ENCODE measurements at regions not wholly inside any gene's neighbourhood (a gene's known extent, or its start where the extent isn't known, plus 50 kb on each side); places are given as distances from the start of the nearest gene placed in this dataset.

DNA sequence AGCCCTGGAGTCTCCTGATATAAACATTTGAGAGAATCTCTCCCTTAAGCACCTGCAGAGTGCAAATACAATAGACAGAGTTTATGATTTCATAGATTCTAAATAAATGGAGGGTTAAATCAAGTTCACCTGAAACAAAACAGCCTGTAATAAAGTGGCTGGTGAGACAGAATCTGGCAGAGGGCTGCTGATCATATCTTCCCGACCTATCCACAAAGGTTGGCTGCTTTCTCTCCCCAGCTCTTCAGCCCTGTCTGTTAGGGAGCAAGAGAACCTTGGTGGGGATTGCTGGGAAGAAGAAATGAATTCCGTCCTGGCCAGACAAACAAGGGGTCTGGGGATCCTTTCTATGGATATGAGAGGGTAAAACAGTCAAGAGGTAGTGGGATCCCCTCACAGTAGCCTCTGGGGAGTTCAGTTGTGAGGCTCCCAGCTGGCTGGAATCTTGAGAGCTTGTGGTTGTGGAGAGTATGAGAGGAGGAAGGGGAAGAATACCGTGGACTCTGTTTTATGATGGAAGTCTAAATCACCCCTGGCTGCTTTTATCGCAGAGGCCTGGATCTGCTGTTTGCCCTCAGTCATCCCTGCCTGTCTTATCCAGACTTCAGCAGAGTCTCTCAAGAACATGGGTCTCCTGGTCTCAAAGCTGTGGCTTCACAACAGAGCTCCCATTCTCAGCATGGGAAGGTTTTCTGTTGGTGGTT is 451.3 kb downstream of the NTRK3 start:
- DNase-seq: no peak

DNA sequence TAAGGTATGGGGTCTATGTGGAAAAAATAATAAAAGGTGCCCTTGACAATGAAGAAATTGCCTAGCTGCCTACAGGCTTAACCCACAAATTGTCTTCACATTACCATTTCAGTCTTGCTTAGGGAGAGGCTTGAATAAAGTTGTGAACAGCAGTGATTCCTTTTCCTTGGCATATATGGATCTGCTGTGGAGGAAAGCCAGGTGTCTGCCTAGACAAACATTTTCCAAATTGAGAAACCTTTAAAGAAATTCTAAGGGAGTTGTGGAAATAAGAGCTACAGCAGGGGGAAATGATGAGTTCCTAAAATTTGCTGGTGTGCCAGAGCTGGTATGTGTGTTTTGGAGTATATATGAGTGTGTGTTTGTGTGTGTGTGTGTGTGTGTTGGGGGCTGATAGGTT is 452.1 kb downstream of the NTRK3 start:
- DNase-seq: no peak

DNA sequence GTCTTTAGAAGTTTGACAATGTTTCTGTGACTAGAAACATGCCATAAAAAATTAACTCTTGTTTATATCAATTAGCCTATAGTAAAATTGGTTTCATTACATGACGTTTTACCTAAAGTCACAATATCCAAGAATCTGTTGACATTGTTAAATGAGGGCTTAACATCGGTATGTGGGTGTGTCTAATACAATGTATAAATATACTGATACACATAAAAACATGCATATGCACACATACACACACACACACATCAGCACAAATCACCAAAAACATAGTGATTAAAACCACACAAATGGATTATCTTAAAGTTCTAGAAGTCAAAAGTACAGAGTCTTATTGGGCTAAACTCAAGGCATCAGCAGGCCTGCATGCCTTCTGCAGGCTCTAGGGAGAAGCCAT is 456.7 kb downstream of the NTRK3 start:
- DNase-seq: no peak

DNA sequence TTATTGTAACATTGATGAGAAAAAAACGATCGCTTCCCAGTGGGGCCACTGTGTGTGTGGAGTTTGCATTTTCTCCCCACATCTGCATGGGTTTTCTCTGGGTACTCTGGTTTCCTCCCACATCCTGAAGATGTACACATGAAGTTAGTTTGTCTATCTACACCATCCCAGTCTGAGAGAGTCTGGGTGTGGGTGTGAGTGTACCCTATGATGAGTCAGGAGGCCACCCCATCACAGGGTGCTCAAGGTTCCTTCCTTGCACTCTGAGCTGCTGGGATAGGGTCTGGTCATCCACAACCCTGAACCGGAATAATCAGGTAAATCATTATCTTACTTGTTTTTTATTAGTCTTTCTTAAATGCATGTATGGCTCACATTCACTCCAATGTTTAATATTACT is 457.1 kb downstream of the NTRK3 start:
- no peak for DNase-seq

DNA sequence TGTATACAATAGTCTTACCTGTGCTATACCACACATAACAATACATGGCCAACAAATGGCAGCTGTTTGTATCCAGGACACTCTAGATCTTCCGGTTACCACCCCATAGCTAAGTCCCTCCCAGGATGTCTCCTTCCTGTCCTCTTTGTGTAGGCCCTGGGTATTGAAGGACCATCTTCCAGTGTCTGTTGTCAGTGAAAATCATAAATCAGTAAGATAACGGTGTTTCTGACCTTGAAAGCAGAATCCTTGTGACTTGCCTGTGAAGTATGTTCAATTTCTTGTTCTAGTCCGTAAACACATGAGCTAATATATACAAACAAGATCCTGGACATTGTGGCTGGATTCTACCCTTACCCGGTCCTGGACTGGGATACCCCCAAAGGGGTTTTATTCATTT is 462.8 kb downstream of the NTRK3 start:
- no peak for DNase-seq

DNA sequence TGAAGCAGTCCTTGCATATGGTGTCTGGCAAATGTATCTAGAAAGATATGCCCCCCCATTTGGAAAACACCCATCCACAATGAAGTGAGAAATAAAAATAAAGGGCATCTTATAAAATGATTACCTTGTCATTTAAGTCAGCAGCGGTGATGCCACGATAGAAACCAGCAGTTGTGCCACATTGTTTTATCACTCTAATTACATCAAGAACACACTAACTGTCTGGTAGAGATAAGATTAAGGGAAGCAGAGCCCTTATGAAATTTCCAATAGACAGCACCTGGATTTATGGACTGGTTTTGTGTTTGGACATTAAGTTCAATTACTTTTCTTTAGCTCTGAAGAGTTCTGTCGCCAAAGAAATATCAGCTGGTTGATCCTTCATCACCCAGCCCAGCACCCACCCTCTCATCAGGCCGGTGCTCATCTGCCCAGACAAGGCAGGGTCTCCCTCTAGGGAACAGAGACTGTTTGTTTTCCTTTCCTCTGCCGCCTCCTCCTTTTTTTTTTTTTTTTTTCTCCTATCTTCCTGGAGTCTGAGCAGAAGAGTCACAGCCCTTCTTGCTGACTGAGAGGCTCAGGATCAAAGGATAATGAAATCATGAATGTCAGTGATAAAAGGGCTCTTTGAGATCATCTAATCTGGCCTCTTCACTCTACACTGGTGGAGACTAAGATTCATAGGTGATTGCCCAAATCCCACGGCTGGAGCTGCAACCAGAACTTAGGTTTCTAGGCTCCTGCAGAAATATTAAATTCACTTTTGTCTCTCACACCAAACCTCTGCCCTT is 464.1 kb downstream of the NTRK3 start:
- no peak for DNase-seq

DNA sequence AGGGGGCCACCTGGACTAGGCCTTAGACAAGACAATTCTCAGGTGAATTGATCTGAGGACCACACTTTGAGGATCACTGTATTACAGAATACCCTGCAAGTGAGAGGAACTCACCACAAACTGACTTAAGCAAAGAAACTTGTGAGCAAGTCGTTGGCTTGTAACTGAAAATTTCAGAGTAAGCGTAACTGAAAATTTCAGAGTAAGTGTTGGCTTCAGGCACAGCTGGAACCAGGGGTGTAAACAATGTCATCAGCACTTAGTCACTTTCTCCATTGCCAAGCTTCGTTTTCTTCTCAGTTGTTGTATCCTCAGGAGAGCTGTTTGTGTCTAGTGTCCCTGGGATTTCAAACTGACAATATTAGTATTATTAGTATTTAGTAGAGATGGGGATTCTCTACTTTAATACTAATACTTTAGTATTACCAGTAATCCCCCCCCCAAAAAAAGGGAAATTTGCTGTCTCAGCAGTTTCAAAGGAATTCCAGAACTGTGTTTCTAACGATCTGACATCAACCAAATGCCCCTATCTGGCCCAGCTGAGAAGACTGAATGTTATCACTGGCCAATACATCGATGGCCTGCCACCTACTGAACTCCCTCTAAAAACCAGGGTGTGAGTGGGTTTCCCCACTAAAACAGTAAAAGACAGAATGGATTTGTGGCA is 474.4 kb downstream of the NTRK3 start:
- DNase-seq: no peak

DNA sequence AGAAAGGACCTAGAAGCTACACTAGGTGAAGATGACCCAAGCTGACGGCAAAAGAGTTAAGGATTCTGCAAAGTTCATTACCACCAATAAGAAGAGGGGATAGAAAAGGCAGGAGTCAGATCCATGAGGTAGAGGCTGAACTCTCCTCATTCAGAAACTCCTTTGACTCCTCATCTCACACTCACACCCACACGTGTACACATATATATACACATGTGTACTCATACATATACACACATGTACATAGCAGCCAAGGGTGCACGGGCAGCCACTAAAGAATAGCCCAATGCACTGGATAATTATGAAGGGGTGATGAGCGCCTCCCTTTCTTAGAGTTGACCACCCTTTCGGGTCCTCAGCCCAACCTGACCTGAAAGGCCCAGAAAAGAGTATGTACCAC is 476.8 kb downstream of the NTRK3 start:
- no peak for DNase-seq

DNA sequence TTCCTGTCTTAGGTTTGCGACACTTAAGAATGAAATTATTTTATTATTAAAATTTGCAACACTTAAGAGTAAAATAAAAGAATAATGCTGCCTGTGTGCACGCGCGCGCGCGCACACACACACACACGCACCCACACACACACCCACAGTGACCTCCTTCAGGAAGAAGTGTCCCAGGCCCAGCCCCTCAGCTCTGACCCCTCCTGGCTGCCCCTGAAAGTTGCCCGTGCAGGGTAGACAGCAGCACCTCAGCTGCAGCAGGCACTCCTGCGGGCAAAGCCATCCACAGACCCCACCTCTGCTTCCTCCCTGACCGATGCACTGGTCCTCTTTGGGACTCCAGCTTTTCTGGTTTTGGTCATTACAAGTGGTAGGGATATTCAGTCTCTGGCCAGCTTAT is 478.2 kb downstream of the NTRK3 start:
- DNase-seq: no peak

DNA sequence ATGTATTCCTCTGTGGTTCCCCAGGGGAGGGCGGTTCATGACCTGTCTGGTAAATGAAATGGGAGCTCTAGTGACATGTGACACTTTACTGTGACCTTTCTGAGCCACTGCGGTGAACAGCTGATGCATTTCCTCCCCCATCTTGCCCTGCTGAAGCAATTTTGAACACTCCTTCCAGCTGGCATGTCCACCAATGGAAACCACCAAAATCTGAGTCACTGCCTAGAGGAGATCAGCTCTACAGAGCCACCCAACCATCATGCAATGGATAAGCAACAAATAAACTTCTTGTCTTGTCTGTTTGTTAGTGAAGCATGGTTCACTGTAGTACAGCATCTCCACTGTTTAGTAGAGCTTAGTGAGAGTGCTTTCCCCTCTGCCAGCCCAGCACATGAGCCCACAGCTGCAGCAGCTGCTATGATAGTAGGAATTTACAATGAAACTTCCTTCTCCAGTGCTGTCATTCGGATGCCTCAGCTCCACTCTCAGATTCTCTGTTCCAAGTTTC is 479.4 kb downstream of the NTRK3 start:
- no peak for DNase-seq

DNA sequence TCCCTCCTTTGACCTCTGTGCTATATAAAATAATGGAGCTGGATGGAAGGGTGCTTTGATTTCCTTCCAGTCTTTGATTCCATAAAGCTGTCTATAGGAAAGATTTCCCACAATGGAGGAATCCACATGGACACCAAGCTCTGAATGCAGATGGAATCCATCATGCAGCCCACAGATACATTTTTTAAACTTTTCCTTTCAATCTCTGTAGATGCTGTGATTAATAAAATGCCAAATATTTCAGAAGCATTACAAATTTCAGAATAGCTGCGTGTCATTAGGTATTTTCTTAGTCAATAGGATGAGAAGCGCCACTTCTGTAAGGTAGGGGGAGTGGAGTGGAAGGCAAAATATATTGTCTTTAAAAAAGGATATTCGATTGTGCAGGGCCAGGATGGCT is 489.0 kb downstream of the NTRK3 start:
- no peak for DNase-seq

DNA sequence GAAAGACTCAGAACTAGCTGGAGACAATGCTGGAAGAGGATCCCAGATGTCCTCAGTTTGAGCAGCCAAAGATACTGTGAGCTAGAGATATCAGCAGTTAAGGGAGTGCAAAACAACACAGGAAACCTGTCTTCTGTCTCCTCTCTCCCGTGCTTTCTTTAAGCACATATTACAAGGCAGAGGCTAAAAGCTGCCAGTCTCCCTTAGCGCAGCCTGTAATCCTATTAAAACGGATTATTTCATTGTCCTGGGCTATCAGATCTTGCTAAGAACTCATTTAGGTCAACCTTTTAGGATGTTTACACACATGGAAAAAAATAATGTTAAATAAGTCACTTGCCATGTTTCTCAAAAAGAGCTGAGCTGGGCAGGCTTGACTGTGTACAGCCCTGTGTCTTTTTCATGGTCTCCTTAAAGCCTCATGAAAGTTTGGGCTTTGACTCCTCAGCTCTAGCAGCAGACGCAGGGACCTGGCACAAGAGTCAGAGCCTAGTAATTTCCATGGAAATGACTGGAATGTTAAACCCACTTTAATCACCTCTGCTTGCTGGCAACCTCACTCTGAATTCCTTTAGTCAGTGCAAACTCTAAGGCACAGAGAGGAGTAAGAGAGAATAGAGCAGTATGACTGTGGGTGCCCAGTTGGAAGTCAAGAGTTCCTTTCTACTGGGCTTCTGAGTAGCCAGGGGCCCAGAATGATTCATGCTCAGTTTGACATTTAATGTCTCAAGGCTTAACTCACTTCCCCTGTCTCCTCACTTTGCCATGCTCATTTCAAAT is 491.9 kb downstream of the NTRK3 start:
- DNase-seq: no peak

DNA sequence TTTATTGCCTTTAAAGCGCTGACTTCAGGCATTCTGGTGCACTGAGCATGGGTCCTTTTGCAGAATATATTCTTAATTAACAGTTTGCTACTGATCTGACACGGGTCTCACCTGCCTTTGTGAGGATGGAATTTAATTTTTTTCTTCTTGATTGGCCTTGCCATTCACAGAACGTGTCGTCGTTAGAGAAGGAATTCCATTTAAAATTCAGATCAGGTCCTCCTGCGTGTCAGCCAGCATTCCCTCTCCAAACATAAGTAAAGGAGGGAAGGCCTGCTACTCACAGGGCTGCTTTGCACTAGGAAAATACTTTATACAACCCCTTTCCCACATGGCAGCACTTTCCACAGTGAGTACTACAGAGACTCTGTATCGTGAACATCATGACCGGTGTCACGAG is 492.7 kb downstream of the NTRK3 start:
- DNase-seq: no peak

DNA sequence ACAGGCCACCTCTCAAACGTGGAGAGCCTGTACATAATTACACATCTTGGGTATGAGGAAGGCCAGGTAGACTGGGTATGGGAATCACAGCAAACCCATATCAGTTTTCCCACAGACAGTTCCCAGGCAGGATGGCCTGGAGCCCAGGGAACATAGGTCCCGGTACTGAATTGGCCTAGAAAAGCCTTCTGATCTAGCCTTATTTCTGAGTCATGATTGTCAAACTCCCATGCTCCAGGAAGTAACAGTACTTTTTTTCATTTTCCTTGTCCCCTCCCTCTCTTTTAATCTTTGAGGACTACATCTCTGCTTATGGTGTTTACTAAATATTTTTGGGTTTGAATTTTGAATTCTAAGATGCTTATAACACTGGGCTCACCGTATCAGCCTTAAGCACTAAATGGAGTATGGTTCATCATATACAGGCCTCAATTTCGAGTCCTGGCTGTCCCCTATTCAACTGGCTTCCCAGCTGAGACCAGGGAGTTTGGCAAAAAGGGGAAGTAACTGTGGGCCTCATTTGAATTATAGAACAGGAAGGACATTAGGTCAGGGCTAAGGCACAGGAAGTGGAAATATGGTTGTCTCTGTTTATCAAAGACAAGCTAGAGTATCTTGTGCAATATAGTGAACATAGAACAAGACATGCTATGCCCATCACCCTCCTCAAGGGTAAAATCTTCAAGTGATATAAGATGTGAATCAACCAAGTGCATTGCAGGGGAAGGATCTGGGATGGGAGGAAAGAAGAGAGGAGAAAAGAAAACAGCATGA is 494.6 kb downstream of the NTRK3 start:
- DNase-seq: no peak

DNA sequence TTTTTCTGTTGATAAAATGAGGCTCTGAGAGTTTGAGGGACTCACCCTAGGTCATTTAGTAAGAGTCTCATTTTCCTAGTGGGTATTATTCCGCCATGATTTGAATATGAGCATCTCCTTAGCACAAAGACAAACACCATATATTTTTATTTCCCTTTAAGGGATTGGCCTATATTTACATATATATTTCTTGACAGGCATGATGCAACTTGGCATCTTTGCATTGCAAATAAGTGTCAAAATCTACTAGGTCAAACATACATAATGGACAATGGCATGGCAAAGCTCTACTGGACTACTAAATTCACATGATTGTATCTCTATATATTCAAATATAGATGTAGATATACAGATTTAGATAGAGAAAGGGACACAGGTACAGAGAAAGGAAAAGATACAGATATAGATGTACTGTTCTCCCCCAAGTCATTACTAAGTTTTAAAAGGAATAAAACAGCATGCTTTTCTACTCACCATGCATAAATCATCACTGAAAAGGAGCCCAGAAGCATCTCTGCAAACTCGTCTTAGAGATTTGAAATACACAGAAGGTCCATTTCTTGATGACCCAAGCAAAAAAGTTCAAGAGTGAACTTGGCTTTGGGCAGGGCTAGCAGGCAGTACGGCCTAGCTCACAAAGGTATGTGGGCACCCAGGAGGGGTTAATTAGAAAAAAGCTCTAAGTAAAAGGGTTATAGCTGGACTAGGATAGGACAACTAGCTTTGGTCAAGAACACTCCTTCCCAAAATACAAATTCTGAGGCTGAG is 495.8 kb downstream of the NTRK3 start:
- DNase-seq: no peak

DNA sequence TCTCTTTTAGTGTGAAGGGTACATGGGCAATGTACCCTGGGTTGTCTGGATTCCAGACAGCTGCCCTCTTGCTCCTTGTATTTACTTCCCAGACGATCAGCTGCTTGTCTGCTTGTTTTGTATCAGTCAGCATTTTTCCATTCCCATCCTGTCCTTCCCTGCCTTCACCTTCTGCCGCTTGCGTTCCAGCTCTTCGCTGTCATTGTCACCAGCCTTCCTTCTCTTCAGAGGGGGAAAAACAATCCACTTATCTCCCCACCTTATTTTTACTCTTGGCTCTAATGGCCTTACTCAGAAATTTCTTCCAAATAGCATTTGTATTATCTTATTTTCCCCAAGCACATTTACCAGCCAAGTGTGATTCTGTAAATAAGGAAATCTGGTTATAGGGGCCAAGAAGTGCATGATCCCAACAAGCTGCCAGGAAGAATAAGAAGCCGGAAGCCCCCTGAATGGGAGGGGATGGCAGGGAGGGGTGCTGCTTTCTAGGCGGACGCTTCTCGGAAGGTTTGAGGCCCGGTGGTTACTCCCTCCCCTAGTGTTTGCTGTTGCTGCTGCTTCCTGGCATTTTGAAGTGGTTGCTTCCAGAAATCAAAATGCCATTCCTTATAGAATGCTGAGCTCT is 497.6 kb downstream of the NTRK3 start:
- DNase-seq: no peak

DNA sequence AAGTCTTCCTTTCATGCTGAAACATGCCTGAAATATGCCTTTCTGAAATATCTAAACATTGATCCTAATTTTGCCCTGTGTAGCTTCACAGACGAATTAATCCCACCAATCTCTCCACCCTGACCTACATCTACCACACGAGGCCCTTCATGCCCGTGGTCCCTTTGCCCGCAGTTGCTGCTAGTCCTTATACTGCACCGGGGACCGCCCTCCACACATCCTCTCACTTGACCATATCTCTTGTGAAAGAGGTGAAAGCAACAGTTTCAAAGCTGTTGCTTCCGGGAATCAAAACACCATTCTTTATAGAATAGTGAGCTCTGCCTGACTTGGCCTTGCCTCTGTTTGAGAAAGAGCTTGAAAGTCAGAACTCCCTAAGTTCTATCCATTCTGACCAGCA is 499.5 kb downstream of the NTRK3 start:
- no peak for DNase-seq

DNA sequence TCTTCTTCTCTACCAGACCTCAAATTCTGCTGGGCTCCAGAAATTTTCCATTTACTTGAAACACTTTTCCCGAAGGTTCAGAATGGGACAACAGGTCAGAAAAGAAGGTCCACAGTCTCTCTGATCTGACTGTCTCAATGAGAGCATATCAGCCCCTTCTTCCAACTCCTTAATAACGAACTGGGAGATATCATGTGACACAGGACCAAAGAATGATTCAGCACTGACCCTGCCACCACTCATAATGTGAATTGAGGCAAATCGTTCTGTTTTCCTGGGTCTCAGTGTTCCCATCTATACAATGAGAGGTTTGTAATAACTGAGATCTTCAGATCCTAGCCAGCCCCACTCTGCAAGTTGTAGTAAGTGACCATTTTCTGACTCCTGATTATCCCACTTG is 500.5 kb downstream of the NTRK3 start:
- DNase-seq: no peak

DNA sequence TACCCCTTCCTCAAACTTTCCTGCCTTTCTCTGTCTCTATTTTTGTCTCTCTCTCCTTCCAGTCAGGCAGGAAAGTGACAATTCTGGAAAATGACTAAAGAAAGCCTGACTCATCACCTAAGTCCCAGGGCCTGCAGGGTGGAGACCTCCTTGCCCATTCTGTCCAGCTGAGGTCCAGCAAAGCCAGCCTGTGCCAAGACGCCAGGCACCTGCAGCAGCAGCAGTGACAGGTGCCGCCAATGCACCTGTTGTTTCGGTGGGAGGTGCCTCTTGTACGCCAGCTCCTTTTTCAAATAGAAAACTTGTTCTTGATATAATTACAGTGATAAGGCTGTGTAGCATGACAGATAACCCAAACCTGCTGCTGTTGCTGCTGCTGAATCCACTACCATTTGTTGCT is 501.3 kb downstream of the NTRK3 start:
- DNase-seq: no peak

DNA sequence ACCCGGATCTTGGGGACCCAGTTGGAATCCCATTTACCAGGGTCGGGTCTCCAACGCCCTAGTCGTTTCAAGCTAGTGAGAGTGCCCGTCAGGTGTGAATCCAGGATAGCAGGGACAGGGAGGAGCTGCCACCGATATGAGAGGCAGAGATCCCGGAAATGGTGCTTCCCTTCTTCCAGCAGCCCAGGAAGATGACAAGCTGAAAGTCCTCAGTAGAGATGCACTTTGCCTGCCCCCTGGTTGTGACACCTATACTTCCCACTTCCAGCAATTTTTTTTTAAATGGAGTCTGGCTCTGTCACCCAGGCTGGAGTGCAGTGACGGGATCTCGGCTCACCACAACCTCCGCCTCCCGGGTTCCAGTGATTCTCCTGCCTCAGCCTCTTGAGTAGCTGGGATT is 503.0 kb downstream of the NTRK3 start:
- DNase-seq: no peak
